Spleen (tissue), 7 donors: ENCODE measurements at regions not wholly inside any gene's neighbourhood (a gene's known extent, or its start where the extent isn't known, plus 50 kb on each side); places are given as distances from the start of the nearest gene placed in this dataset.

ENCODE experiments used
- POLR2A ChIP-seq, 3 donors: fragments of 450-650 bp; IDR thresholded peaks; one replicate each; pipeline ENCODE4 v1.5.1; 2017; ENCODE audit warnings: antibody characterized with exemption in 3 of 3, mild to moderate bottlenecking in 1 of 3
- POLR2AphosphoS5 ChIP-seq, 3 donors: sonication (generic); formaldehyde crosslinking; IDR thresholded peaks; one replicate each; pipeline ENCODE4 v1.5.1; 2017; ENCODE audit warnings: antibody characterized with exemption in 3 of 3
- TF ChIP-seq, protein P1 (sequence below), 11 experiments: fragments of 200-600 bp in 7 of 11; fragments of 450-650 bp in 4 of 11; sonication (generic) in 4 of 11; IDR thresholded peaks in 8 of 11; conservative IDR thresholded peaks in 3 of 11; 1 replicate in 7 of 11; 2 replicates in 4 of 11; pipeline versions ENCODE4 v1.4.0 to v1.8.0; 2016 to 2021; ENCODE audit warnings: antibody characterized with exemption in 11 of 11, inconsistent platforms in 4 of 11, mild to moderate bottlenecking in 1 of 11
- donor health status: DM: no; HTN: no; CAD: no; lungs with moderate emphysema.
- donor health status: DM: no; HTN: no; CAD: no.
- donor health status: DM: no; HTN: no; CAD: no.

DNA sequence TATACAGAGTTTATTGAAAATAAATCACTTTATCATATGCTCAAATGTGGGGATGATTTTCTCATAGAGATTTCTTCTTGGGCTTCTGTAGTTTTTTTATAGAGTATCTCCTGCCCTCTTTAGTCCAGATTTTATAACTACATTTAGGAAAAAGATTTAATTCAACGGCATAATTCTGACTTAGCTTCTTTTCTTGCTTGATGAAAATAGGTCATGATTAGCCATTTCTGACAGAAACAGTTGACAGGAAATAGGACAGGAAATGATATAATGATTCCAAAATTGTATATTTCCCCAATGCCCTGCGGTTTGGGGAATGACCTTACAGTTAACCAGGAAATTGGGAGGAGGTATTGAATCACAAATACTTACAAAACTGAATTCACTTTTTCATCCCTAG lies 1531.9 kb upstream of the ACVR2A start:
- TF ChIP-seq, protein P1, sequence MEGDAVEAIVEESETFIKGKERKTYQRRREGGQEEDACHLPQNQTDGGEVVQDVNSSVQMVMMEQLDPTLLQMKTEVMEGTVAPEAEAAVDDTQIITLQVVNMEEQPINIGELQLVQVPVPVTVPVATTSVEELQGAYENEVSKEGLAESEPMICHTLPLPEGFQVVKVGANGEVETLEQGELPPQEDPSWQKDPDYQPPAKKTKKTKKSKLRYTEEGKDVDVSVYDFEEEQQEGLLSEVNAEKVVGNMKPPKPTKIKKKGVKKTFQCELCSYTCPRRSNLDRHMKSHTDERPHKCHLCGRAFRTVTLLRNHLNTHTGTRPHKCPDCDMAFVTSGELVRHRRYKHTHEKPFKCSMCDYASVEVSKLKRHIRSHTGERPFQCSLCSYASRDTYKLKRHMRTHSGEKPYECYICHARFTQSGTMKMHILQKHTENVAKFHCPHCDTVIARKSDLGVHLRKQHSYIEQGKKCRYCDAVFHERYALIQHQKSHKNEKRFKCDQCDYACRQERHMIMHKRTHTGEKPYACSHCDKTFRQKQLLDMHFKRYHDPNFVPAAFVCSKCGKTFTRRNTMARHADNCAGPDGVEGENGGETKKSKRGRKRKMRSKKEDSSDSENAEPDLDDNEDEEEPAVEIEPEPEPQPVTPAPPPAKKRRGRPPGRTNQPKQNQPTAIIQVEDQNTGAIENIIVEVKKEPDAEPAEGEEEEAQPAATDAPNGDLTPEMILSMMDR (IDR thresholded peaks at IDR 0.05 in 8 of 11, conservative IDR thresholded peaks at IDR 0.05 in 3 of 11): peak in 2 of 11 experiments; percentile 11 to 13
- TF ChIP-seq POLR2A (IDR thresholded peaks at IDR 0.05) (no peak), POLR2AphosphoS5 (IDR thresholded peaks at IDR 0.05) (no peak)
